ENCODE measurements at regions not wholly inside any gene's neighbourhood (a gene's known extent, or its start where the extent isn't known, plus 50 kb on each side); places are given as distances from the start of the nearest gene placed in this dataset.

DNA sequence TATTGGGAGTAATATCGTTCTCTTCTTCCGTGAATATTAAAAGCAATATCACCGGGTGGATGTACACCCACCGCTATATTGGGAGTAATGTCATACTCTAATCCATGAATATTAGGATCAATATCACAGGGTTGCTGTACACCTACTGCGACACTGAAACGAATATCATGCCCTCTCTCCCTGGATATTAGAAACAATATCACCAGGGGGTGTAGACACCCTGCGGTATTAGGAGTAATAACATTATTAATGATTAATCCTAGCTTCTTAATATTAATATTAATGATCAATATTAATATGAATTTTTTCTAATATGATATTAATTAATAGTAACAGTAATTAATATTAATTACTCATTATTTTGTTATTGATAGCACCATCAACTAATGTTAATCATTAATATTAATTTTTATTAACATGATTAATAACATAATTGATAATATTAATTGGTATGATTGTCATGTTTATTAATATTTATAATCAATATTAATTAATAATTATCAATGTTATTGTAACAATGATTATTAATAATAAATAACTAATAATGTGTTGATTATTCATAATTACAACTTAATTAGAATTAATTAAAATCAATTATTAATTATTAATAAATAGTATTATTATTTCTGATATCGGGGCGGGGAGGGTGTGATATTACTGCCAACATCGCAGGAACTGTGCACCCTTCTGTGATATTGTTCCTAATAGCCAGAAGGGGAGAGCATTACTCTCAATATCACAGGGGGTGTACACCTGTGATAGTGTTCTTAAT lies 121.3 kb upstream of the C1GALT1 start:
- intact Hi-C loops (cut with micrococcal nuclease; ENCODE audit: unreplicated experiment) = no loop called here
- H3K27me3 ChIP-seq (replicated peaks; ENCODE audit: control insufficient read depth, insufficient read depth, low read length) = no peaks in the 10 kb centered on the region
- BruUV-seq (replicated peaks) = no TSS peak

DNA sequence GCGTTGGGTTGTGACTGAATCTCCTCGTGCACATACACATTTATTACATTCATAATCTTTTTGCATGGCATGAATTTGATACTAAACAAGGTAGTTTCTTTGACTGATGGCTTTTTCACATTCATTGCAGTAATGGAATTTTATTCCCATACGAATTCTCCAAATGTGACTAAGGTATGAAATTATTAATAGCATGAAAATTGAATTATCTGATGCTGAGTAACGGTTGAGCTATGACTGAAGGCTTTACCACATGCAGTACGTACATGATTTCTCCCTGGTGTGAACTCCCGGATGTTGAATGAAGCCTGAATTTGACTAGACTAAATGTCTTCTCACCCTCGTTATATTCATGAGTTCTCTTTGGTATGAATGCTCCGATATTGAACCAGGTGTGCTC lies 104.4 kb upstream of the C1GALT1 start:
- CTCF ChIA-PET = no interaction called here
- peaks cover 4% of the 10 kb centered on the region for H3K4me1 Mint-ChIP-seq (ENCODE audit: low read depth, unreplicated experiment)
- Histone ChIP-seq H3K36me3 (ENCODE audit: control insufficient read depth, insufficient read depth, low read length) (no peaks in the 10 kb centered on the region), H3K27me3 (replicated peaks; ENCODE audit: control insufficient read depth, insufficient read depth, low read length) (no peaks in the 10 kb centered on the region), H3K4me3 (ENCODE audit: low read depth, low read length) (no peak overlapping the region), H3K4me1 (no peaks in the 10 kb centered on the region), H3K9me3 (no peaks in the 10 kb centered on the region)
- POLR2A ChIA-PET = no interaction called here
- no peak overlapping the region for H3K4me3 Mint-ChIP-seq (ENCODE audit: unreplicated experiment)
- TF ChIP-seq, protein P1, sequence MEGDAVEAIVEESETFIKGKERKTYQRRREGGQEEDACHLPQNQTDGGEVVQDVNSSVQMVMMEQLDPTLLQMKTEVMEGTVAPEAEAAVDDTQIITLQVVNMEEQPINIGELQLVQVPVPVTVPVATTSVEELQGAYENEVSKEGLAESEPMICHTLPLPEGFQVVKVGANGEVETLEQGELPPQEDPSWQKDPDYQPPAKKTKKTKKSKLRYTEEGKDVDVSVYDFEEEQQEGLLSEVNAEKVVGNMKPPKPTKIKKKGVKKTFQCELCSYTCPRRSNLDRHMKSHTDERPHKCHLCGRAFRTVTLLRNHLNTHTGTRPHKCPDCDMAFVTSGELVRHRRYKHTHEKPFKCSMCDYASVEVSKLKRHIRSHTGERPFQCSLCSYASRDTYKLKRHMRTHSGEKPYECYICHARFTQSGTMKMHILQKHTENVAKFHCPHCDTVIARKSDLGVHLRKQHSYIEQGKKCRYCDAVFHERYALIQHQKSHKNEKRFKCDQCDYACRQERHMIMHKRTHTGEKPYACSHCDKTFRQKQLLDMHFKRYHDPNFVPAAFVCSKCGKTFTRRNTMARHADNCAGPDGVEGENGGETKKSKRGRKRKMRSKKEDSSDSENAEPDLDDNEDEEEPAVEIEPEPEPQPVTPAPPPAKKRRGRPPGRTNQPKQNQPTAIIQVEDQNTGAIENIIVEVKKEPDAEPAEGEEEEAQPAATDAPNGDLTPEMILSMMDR (IDR thresholded peaks at IDR 0.05; ENCODE audit: insufficient read depth in 1 of 2, low read depth in 1 of 2, low read length in 1 of 2, severe bottlenecking in 1 of 2, unreplicated experiment in 1 of 2) = no peak
- DNase-seq = no peak
- H3K27me3 Mint-ChIP-seq (ENCODE audit: insufficient read depth, unreplicated experiment) = no peaks in the 10 kb centered on the region
- BruUV-seq (replicated peaks) = no TSS peak
- H3K36me3 Mint-ChIP-seq (ENCODE audit: insufficient read depth, unreplicated experiment) = no peaks in the 10 kb centered on the region
- no peak overlapping the region for H3K27ac Mint-ChIP-seq (ENCODE audit: unreplicated experiment)
- intact Hi-C loops (cut with micrococcal nuclease; ENCODE audit: unreplicated experiment) = no loop called here
- H3K9me3 Mint-ChIP-seq (ENCODE audit: unreplicated experiment) = no peaks in the 10 kb centered on the region

More for the DNA sequence above, 121.3 kb upstream of the C1GALT1 start:
- Mint-ChIP-seq H3K4me1 (ENCODE audit: low read depth, unreplicated experiment) (no peaks in the 10 kb centered on the region), H3K27ac (ENCODE audit: unreplicated experiment) (no peak overlapping the region), H3K9me3 (ENCODE audit: unreplicated experiment) (peaks cover 47% of the 10 kb centered on the region), H3K36me3 (ENCODE audit: insufficient read depth, unreplicated experiment) (no peaks in the 10 kb centered on the region), H3K4me3 (ENCODE audit: unreplicated experiment) (no peak overlapping the region), H3K27me3 (ENCODE audit: insufficient read depth, unreplicated experiment) (no peaks in the 10 kb centered on the region)
- DNase-seq = no peak
- no peaks in the 10 kb centered on the region for H3K9me3 ChIP-seq
- no peak overlapping the region for H3K4me3 ChIP-seq (ENCODE audit: low read depth, low read length)
- ChIA-PET POLR2A (no interaction called here), CTCF (no interaction called here)
- no peaks in the 10 kb centered on the region for H3K4me1 ChIP-seq
- TF ChIP-seq, protein P1 (IDR thresholded peaks at IDR 0.05; ENCODE audit: insufficient read depth in 1 of 2, low read depth in 1 of 2, low read length in 1 of 2, severe bottlenecking in 1 of 2, unreplicated experiment in 1 of 2) = no peak
- no peaks in the 10 kb centered on the region for H3K36me3 ChIP-seq (ENCODE audit: control insufficient read depth, insufficient read depth, low read length)

GRCh38 chr7:7080802-7081201 lies 101.5 kb upstream of the C1GALT1 start:
- no peak overlapping the region for H3K4me3 ChIP-seq (ENCODE audit: low read depth, low read length)
- intact Hi-C loops (cut with micrococcal nuclease; ENCODE audit: unreplicated experiment) = no loop called here
- Mint-ChIP-seq H3K27me3 (ENCODE audit: insufficient read depth, unreplicated experiment) (no peaks in the 10 kb centered on the region), H3K36me3 (ENCODE audit: insufficient read depth, unreplicated experiment) (no peaks in the 10 kb centered on the region), H3K9me3 (ENCODE audit: unreplicated experiment) (peaks cover 1% of the 10 kb centered on the region), H3K4me1 (ENCODE audit: low read depth, unreplicated experiment) (peaks cover 4% of the 10 kb centered on the region), H3K4me3 (ENCODE audit: unreplicated experiment) (no peak overlapping the region), H3K27ac (ENCODE audit: unreplicated experiment) (no peak overlapping the region)
- H3K36me3 ChIP-seq (ENCODE audit: control insufficient read depth, insufficient read depth, low read length) = no peaks in the 10 kb centered on the region
- DNase-seq = no peak
- POLR2A ChIA-PET = no interaction called here
- no peaks in the 10 kb centered on the region for H3K9me3 ChIP-seq
- CTCF ChIA-PET = no interaction called here
- peaks cover 5% of the 10 kb centered on the region; the same call in 1 of the 2 replicates for H3K4me1 ChIP-seq
- TF ChIP-seq, protein P1 (IDR thresholded peaks at IDR 0.05; ENCODE audit: insufficient read depth in 1 of 2, low read depth in 1 of 2, low read length in 1 of 2, severe bottlenecking in 1 of 2, unreplicated experiment in 1 of 2) = no peak
- no peaks in the 10 kb centered on the region for H3K27me3 ChIP-seq (replicated peaks; ENCODE audit: control insufficient read depth, insufficient read depth, low read length)
- BruUV-seq (replicated peaks) = no TSS peak
